ENCODE measurements at regions not wholly inside any gene's neighbourhood (a gene's known extent, or its start where the extent isn't known, plus 50 kb on each side); places are given as distances from the start of the nearest gene placed in this dataset.
"Not testable (repeated sequence)": the region's sequence is repeated elsewhere in the genome, so short reads cannot be mapped to it uniquely, and the experiment has no call there.

- ChIA-PET POLR2A (no interaction called here), CTCF (no interaction called here)
Measured at GRCh38 chr16:51985126-51985525, 561.8 kb downstream of the TOX3 start.

DNA sequence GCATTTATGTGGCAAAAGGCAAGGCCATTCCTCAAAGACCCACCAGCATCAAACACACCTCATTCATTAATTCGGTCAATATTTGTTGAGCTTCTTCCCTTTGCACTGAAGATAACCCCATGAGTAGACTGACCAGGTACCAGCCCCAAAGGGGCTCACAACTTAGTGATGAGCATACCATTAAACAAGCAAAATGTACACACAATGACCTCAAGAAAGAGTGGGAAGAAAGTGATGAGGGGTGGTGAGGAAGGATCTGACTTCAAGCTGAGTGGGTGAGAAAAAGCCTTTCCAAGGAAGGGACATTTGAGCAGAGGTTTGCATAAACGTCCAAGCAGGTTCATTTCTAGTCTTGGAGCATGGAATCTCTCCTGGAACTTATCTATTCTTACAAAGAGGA lies 562.5 kb downstream of the TOX3 start:
- ChIA-PET CTCF (no interaction called here), POLR2A (no interaction called here)

DNA sequence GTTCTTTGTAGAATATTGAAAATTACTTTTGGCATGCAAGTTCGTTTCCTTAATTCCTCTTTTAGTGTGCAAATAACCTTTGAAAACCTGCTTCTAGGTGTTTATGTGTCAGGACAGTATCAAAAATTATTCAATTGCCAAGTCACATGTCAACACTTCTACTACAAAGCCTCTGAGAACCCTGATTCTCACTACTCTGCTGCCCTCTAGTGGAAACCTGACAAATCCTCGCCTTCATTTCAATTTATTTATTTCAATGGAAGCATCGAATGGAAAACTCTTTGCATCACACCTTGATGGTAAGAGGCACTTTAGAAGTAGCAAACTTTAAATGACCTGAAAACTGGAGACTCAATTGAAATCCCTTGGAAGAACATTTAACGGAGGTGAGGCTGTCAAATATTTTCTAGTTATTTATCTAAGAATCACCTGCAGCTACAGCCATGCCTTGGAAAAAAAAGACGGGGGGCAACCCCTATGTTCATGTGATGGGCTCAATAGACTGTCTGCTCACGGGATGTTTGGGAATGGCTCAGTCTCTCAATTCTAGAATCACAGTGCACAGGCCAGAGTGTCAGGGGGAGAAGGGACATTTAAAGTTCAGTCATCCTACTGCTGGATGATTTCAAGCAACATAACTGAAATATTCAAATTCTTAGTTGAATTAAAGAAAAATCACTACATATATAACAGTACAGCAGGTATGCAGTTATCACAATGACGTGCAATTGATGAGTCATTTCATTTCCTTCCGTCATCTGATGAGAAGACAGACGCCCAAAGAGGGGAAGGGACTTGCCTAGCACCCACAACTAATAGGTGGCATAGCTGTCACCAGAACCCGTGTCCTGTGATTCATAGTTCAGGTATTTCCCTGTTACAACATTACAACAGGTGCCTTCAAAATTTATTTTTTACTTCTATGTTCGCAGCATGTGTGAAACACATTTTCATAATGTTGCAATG lies 563.9 kb downstream of the TOX3 start:
- CTCF ChIA-PET = no interaction called here
- POLR2A ChIA-PET = no interaction called here

- ChIA-PET POLR2A (no interaction called here), CTCF (interaction anchor here (0.7 kb wide), 1 partner anchor 763 kb away, joined by 3 read pairs; no protein-coding TSS in a partner anchor)
Measured at GRCh38 chr16:51981725-51982124, 565.2 kb downstream of the TOX3 start.

GRCh38 chr16:51977506-51977905 lies 569.4 kb downstream of the TOX3 start:
- POLR2A ChIA-PET, CTCF ChIA-PET: not testable (repeated sequence)

DNA sequence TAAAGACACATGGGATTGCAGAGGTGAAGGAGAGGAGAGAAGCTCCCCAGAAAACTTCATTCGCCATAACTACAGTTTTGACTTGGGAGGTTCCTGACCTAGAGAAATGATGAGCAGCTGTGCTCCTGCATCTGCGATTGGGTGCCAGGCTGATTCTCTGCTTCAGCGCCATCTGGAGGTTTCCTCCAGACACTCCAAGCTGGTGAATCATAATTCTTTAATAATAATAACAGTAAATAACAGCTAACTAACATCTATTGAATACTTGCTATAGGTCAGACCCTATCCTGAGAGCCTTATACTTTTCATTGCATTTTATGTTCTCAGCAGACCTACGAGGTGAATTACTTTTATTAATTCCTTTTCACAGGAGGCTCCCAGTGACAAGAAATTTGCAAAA lies 575.8 kb downstream of the TOX3 start:
- ChIA-PET CTCF (no interaction called here), POLR2A (no interaction called here)

GRCh38 chr16:51968749-51969148 lies 578.2 kb downstream of the TOX3 start:
- ChIA-PET POLR2A (no interaction called here), CTCF (no interaction called here)

GRCh38 chr16:51967646-51968045 lies 579.3 kb downstream of the TOX3 start:
- POLR2A ChIA-PET = no interaction called here
- CTCF ChIA-PET = no interaction called here

- POLR2A ChIA-PET = no interaction called here
- CTCF ChIA-PET = no interaction called here
Measured at GRCh38 chr16:51960931-51961330, 586.0 kb downstream of the TOX3 start.

GRCh38 chr16:51953286-51953985 lies 593.5 kb downstream of the TOX3 start:
- ChIA-PET CTCF (no interaction called here), POLR2A (no interaction called here)

- ChIA-PET POLR2A (no interaction called here), CTCF (no interaction called here)
Measured at GRCh38 chr16:51952500-51952899, 594.4 kb downstream of the TOX3 start.

DNA sequence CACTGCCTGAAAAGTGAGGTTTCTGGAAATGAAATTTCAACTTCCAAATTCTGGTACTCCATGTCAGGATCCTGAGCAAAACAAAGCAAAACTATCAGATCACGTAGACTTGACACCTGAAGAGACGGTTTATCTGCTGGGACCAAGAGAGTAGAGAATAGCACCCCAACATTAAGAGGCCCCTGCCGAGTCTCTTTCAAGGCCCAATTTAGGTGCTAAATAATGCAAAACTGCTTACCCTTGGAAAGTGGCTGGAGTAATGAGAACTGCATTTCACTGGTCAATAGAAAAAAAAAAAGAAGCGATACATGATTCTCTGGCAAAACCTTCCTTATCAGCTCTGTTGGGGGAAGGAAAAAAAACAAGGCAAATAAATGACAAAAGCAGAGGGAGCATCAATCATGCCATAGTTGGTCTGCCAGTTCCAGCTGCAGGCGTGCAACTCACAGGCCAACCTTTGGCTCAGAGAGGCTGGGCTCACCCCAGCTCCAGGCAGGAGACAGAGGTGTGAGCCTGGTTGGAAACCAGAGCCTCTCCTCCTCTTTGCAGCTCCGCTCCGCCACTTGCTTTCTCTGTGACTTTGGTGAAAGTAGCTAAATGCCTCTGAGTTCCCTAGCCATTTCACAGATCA lies 595.2 kb downstream of the TOX3 start:
- POLR2A ChIA-PET = no interaction called here
- CTCF ChIA-PET = no interaction called here

DNA sequence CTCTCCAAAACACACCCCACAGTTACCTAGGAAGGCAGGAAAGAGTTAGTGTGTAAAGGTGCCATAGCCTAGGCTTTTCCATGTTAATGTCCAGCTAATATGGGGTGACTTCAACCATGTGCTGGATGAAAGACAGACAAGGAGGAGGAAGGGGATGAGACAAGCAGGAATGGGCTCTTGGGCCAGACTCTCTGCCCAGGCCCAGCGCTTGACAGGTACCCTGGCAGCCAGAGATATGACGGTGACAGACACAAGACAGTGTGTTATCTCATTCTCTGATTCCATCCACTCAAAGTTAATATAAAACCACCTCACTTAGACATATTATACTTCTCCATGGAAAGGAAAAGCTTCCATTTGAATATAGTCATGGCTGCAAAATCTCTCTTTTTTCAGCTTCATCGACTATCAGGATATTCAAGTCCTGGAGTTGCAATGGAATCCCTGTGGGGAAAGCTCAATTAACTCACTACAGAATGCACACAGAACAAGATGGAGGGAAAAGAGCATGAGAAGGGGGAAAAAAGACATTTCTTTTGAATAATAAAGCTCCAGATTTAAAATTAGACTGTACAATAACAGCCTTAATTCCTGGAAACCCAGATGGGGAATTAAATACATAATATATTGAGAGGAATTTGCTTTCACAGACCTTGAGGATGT lies 596.7 kb downstream of the TOX3 start:
- CTCF ChIA-PET = no interaction called here
- POLR2A ChIA-PET = no interaction called here

DNA sequence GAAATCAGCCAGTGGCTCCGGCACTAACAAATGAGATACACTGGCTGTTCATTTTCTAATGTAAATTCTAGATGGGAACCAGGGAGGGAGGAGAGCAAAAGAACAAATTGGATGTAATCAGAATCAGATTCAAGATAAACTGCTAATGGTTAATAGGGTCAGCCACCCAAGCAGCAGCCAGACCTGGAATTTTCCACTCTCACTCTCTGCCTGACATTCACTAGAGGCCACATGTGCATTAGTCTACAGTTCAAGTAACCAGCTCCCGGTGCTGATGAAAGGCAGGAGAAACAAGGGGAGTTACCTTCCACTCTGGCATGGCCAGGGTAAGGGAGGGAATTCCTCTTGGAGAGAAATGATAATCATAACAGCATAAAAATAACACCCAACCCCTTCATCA lies 597.7 kb downstream of the TOX3 start:
- ChIA-PET POLR2A (no interaction called here), CTCF (no interaction called here)

DNA sequence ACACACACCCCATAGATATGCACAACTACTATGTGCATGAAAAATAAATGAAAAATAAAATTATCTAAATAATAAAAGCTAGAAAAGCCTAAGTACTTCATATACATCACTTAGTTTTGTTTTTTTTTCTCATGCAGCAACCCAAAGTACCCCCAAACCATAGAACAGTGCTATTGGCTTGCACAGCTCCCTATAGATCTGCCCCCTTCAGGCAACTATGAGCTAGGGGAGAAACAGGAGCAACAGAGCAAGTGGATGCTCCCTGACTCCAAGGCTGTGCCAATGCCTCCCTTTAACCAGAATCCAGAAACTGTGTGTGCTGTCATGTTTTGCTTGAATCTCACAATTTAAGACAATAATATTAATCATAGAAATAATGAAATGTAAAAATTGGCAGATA lies 605.5 kb downstream of the TOX3 start:
- CTCF ChIA-PET = no interaction called here

DNA sequence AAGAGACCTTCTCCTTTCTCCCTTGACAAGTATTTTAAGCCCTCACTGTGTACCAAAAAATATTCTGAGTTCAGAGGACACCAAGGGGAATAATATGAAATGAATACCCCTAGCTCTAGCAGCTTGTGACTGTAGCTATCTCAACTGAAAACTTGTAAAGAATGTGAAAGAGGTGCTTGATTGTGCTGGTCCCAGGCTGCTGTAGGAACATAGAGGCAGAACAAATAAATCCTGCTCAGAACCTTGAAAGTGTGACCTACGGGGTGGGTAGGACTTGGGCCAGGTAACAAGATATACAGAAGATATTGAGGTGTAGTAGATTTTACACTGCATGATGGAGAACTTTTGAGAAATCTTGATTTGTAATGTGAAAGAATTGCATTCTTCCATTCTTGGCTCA lies 606.8 kb downstream of the TOX3 start:
- POLR2A ChIA-PET = no interaction called here
- CTCF ChIA-PET = no interaction called here

More for the DNA sequence above, 605.5 kb downstream of the TOX3 start:
- POLR2A ChIA-PET = no interaction called here

DNA sequence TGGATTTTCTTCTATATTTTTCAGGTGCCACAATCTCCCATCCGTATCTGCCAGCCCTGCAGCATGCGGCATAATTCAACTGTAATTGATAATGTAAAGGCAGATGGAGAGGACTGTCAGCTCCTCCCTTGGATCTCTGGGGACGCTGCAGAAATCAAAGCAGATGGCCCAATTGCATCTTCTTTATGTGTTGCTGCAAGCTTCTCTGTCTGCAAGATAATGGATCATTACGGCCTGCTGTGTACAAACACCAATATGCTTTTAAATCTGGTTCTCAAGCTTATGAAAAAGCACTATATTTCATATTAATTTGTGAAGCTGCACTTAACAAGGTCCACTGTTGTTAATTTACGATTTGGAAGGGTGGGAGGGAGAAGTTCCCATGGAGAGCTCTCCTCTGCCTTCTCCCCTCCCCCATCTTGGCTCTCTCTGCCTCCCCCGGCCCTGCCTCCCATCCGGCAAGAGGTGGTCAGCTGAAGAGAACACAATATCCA lies 607.5 kb downstream of the TOX3 start:
- ChIA-PET CTCF (no interaction called here), POLR2A (no interaction called here)

DNA sequence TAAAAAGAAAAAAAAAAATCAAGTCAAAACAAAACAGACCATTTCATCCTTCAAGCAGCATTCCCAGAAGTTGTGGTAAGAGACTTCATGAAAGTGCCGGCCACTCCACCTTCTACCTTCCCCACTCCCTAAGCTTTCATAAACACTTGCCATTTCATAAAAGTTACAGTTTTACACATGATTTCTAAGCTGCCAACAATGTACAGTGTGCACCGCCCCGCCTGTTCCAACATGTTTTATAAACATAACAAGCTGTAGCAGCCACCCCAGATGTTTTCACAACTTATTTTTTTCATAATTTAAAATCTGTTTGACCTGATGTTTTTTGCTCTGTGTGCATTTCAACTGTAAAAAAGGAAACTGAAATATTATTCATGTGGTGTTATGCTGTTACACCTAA lies 608.1 kb downstream of the TOX3 start:
- ChIA-PET CTCF (no interaction called here), POLR2A (no interaction called here)

- ChIA-PET POLR2A (no interaction called here), CTCF (no interaction called here)
Measured at GRCh38 chr16:51937771-51938170, 609.2 kb downstream of the TOX3 start.

GRCh38 chr16:51936846-51937245 lies 610.1 kb downstream of the TOX3 start:
- ChIA-PET POLR2A (no interaction called here), CTCF (no interaction called here)

DNA sequence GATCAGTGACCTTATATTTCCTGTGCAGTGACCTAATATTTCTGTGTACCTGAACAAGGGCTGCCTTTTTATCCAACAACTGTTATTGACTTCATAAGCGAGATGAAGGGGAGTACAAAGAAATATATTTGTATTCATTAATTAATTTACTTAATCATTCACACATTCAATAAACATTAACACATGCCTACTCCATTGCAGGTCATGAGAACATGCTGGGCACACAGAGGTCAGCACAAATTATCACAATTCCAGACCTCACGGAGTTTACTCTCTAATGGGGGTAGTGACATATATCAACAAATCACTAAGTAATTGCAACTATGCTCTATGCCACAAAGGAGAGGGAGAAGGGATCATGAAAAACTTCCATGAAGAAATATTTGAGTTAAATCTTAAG lies 614.6 kb downstream of the TOX3 start:
- ChIA-PET CTCF (no interaction called here), POLR2A (no interaction called here)
